BJ (cell line): ENCODE measurements at regions not wholly inside any gene's neighbourhood (a gene's known extent, or its start where the extent isn't known, plus 50 kb on each side); places are given as distances from the start of the nearest gene placed in this dataset.

Source experiments
- CTCF ChIA-PET: fragments of 350-600 bp; formaldehyde crosslinking; extraction: SDS; loops from one replicate; lab custom pipeline; 2021; ENCODE audit warnings: antibody characterized with exemption, inconsistent platforms; lab: Yijun Ruan, JAX
- POLR2A ChIA-PET: fragments of 300-600 bp; sonication (Branson Sonifier 250); formaldehyde crosslinking; extraction: SDS; loops from one replicate; lab custom pipeline; 2021; ENCODE audit warnings: antibody characterized with exemption; lab: Charles Lee
- DNase-seq: peaks from one replicate; pipeline ENCODE4 v3.0.0-alpha.2; 2011; ENCODE audit warnings: low read depth
- H3K27me3 ChIP-seq: 2 replicates; pipeline ENCODE4 v1.6.0; 2011; ENCODE audit warnings: low read length; ENCODE audit not compliant: control insufficient read depth, insufficient read depth
- H3K36me3 ChIP-seq: 2 replicates; pipeline ENCODE4 v1.5.1; 2011; ENCODE audit warnings: low read length; ENCODE audit not compliant: control insufficient read depth, insufficient read depth
- H3K4me3 ChIP-seq: 2 replicates; pipeline ENCODE4 v1.5.1; 2011; ENCODE audit warnings: low read depth, mild to moderate bottlenecking, control low read depth, low read length
- CTCF ChIP-seq: IDR thresholded peaks from 2 replicates; pipeline ENCODE4 v1.5.1; 2011; ENCODE audit warnings: low read depth, mild to moderate bottlenecking, control low read depth, inconsistent platforms, low read length, moderate library complexity; ENCODE audit not compliant: insufficient read depth

GRCh38 chr6:117075218-117075617, 190.1 kb upstream of the VGLL2 start:
- no peak for TF ChIP-seq CTCF
- ChIA-PET POLR2A (no interaction called here), CTCF (no interaction called here)
- no peak overlapping the region for H3K4me3 ChIP-seq
- no peak for DNase-seq
- no peaks in the 10 kb centered on the region for H3K27me3 ChIP-seq
- H3K36me3 ChIP-seq = no peaks in the 10 kb centered on the region

- no peak for TF ChIP-seq CTCF
- Histone ChIP-seq H3K27me3 (no peaks in the 10 kb centered on the region), H3K36me3 (no peaks in the 10 kb centered on the region), H3K4me3 (no peak overlapping the region)
- ChIA-PET POLR2A (no interaction called here), CTCF (no interaction called here)
- no peak for DNase-seq
Observed at GRCh38 chr6:117076076-117076475, 189.3 kb upstream of the VGLL2 start.

- H3K27me3 ChIP-seq = no peaks in the 10 kb centered on the region
- ChIA-PET POLR2A (no interaction called here), CTCF (interaction anchor here (1.2 kb wide), 1 partner anchor 9 kb away, joined by 3 read pairs; no protein-coding TSS in a partner anchor)
- DNase-seq = no peak
- TF ChIP-seq CTCF = no peak
- no peak overlapping the region for H3K4me3 ChIP-seq
- no peaks in the 10 kb centered on the region for H3K36me3 ChIP-seq
Observed at GRCh38 chr6:117077300-117077699, 188.1 kb upstream of the VGLL2 start.

- ChIA-PET CTCF (no interaction called here), POLR2A (no interaction called here)
- Histone ChIP-seq H3K4me3 (no peak overlapping the region), H3K36me3 (no peaks in the 10 kb centered on the region), H3K27me3 (no peaks in the 10 kb centered on the region)
- no peak for DNase-seq
- TF ChIP-seq CTCF = no peak
Observed at GRCh38 chr6:117078624-117079023, 186.7 kb upstream of the VGLL2 start.

GRCh38 chr6:117079951-117080350, 185.4 kb upstream of the VGLL2 start:
- no peak for DNase-seq
- POLR2A ChIA-PET = no interaction called here
- H3K4me3 ChIP-seq = no peak overlapping the region
- no peaks in the 10 kb centered on the region for H3K36me3 ChIP-seq
- no peaks in the 10 kb centered on the region for H3K27me3 ChIP-seq
- CTCF ChIA-PET = no interaction called here
- no peak for TF ChIP-seq CTCF
